MM.1S (cell line): ENCODE measurements at regions not wholly inside any gene's neighbourhood (a gene's known extent, or its start where the extent isn't known, plus 50 kb on each side); places are given as distances from the start of the nearest gene placed in this dataset.

Experiments
- CTCF ChIP-seq: fragments of 300-600 bp; sonication (generic); IDR thresholded peaks from 2 replicates; pipeline ENCODE4 v1.5.1; 2016; ENCODE audit warnings: antibody characterized with exemption, low read length, mixed read lengths
- EZH2 ChIP-seq: fragments of 300-600 bp; sonication (generic); optimal IDR thresholded peaks from 2 replicates; pipeline ENCODE3; 2017; ENCODE audit warnings: low read depth, mild to moderate bottlenecking, antibody characterized with exemption, low read length, mixed read lengths
- EZH2phosphoT487 ChIP-seq: fragments of 300-600 bp; sonication (generic); IDR thresholded peaks from 2 replicates; pipeline ENCODE4 v1.6.1; 2018; ENCODE audit warnings: antibody characterized with exemption, low read length

DNA sequence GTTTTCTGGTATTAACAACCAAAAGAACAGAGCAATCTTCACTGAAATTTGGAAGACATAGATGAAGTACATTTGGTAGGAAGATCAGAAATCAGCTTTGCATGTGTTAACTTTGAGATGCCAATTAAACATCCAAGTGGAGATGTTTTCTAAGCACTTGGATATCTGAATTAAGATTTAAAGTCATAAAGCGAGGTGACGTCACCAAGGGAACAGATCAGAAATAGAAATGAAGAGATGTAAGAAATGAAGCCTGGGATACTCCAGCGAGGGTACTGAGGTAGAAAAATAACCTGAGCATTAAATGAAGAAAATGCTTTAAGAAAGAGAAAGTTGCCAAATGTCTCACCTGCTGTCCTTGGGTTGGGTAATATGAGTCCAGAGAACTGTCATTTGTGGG, 1223.3 kb downstream of the MAT2B start:
- TF ChIP-seq EZH2phosphoT487 (no peak), CTCF (no peak), EZH2 (no peak)
